Thyroid gland (tissue), 4 donors: ENCODE measurements at regions not wholly inside any gene's neighbourhood (a gene's known extent, or its start where the extent isn't known, plus 50 kb on each side); places are given as distances from the start of the nearest gene placed in this dataset.

Experiments used
- CTCF ChIP-seq, 6 experiments: fragments of 200-600 bp in 3 of 6; fragments of 450-650 bp in 3 of 6; sonication (generic) in 3 of 6; IDR thresholded peaks; one replicate each; pipeline ENCODE4 v1.5.1; 2016 to 2019; ENCODE audit warnings: antibody characterized with exemption in 6 of 6, mild to moderate bottlenecking in 2 of 6, inconsistent platforms in 1 of 6, moderate library complexity in 1 of 6
- POLR2A ChIP-seq, 2 donors: fragments of 450-650 bp; IDR thresholded peaks; one replicate each; pipeline ENCODE4 v1.6.1; 2017; ENCODE audit warnings: antibody characterized with exemption in 2 of 2, mild to moderate bottlenecking in 2 of 2, moderate library complexity in 1 of 2

GRCh38 chr4:23130845-23131244 is 438.1 kb downstream of the GBA3 start:
- TF ChIP-seq POLR2A (IDR thresholded peaks at IDR 0.05) (no peak), CTCF (IDR thresholded peaks at IDR 0.05) (no peak)
